Activated CD8-positive, alpha-beta T cell treated with anti-CD3 and anti-CD28 coated beads, Interleukin-2, amount 10 ng/mL, durations not matched to agents 7 days and 5 days (primary cell): ENCODE measurements at regions not wholly inside any gene's neighbourhood (a gene's known extent, or its start where the extent isn't known, plus 50 kb on each side); places are given as distances from the start of the nearest gene placed in this dataset.
"Not testable (repeated sequence)": the region's sequence is repeated elsewhere in the genome, so short reads cannot be mapped to it uniquely, and the experiment has no call there.

Source experiments
- ATAC-seq: fragments of 150-1000 bp; cut with Tn5 transposase; one replicate; pipeline ENCODE4 v1.10.0; 2021; ENCODE audit warnings: moderate library complexity
- CTCF ChIA-PET: fragments of 350-600 bp; sonication (Branson Sonifier 250); formaldehyde crosslinking; loops from one replicate; lab custom pipeline; 2021; ENCODE audit warnings: antibody characterized with exemption; lab: Charles Lee
- POLR2A ChIA-PET: fragments of 350-600 bp; sonication (Branson Sonifier 250); formaldehyde crosslinking; loops from one replicate; lab custom pipeline; 2021; ENCODE audit warnings: antibody characterized with exemption; lab: Charles Lee
- DNase-seq: peaks from one replicate; pipeline ENCODE4 v3.0.0-alpha.2; 2020
- H3K27ac Mint-ChIP-seq: one replicate; pipeline ENCODE4 v1.8.0; 2021; ENCODE audit warnings: mild to moderate bottlenecking, mixed read lengths
- H3K27me3 Mint-ChIP-seq: one replicate; pipeline ENCODE4 v1.8.0; 2021; ENCODE audit warnings: low read depth, mixed read lengths
- H3K36me3 Mint-ChIP-seq: one replicate; pipeline ENCODE4 v1.8.0; 2021; ENCODE audit warnings: low read depth, mixed read lengths
- H3K4me1 Mint-ChIP-seq: one replicate; pipeline ENCODE4 v1.8.0; 2021; ENCODE audit warnings: low read depth, mixed read lengths
- H3K4me3 Mint-ChIP-seq: one replicate; pipeline ENCODE4 v1.8.0; 2021; ENCODE audit warnings: mild to moderate bottlenecking, mixed read lengths
- H3K9me3 Mint-ChIP-seq: one replicate; pipeline ENCODE4 v1.8.0; 2022; ENCODE audit warnings: mixed read lengths; ENCODE audit not compliant: insufficient read depth

- ATAC-seq, H3K27me3 Mint-ChIP-seq, H3K9me3 Mint-ChIP-seq, H3K4me1 Mint-ChIP-seq, H3K4me3 Mint-ChIP-seq, DNase-seq, H3K36me3 Mint-ChIP-seq, POLR2A ChIA-PET, CTCF ChIA-PET, H3K27ac Mint-ChIP-seq: not testable (repeated sequence)
Measured at GRCh38 chr4:190118519-190118918, 54.2 kb downstream of the DBET start.

- H3K36me3 Mint-ChIP-seq, H3K9me3 Mint-ChIP-seq, H3K27ac Mint-ChIP-seq, H3K4me3 Mint-ChIP-seq, CTCF ChIA-PET, H3K27me3 Mint-ChIP-seq, ATAC-seq, H3K4me1 Mint-ChIP-seq, DNase-seq, POLR2A ChIA-PET: not testable (repeated sequence)
Measured at GRCh38 chr4:190119474-190119873, 54.1 kb upstream of the DUX4 start.

- H3K27me3 Mint-ChIP-seq, POLR2A ChIA-PET, H3K4me1 Mint-ChIP-seq, H3K9me3 Mint-ChIP-seq, H3K27ac Mint-ChIP-seq, H3K36me3 Mint-ChIP-seq, H3K4me3 Mint-ChIP-seq, CTCF ChIA-PET: not testable (repeated sequence)
- peak; percentile 69 for ATAC-seq
- peak; percentile 38 for DNase-seq
Measured at GRCh38 chr4:190120111-190120514, 53.5 kb upstream of the DUX4 start.

- H3K4me3 Mint-ChIP-seq, H3K36me3 Mint-ChIP-seq, H3K27me3 Mint-ChIP-seq, H3K4me1 Mint-ChIP-seq, CTCF ChIA-PET, H3K27ac Mint-ChIP-seq, POLR2A ChIA-PET, H3K9me3 Mint-ChIP-seq: not testable (repeated sequence)
- ATAC-seq (peak; percentile 83), DNase-seq (peak; percentile 58)
Measured at GRCh38 chr4:190120537-190121001, 53.0 kb upstream of the DUX4 start.

GRCh38 chr4:190121076-190121671 lies 52.4 kb upstream of the DUX4 start:
- DNase-seq, POLR2A ChIA-PET, H3K36me3 Mint-ChIP-seq: not testable (repeated sequence)

GRCh38 chr4:190121759-190122158 lies 51.8 kb upstream of the DUX4 start:
- Mint-ChIP-seq H3K27me3 (no peaks in the 10 kb centered on the region), H3K27ac (no peak overlapping the region), H3K4me3 (no peak overlapping the region), H3K36me3 (peaks cover 1% of the 10 kb centered on the region), H3K4me1 (no peaks in the 10 kb centered on the region), H3K9me3 (no peaks in the 10 kb centered on the region)
- no peak for ATAC-seq
- DNase-seq = no peak
- ChIA-PET CTCF (no interaction called here), POLR2A (no interaction called here)

More at GRCh38 chr4:190121076-190121671, 52.4 kb upstream of the DUX4 start:
- H3K4me3 Mint-ChIP-seq, H3K27ac Mint-ChIP-seq, ATAC-seq, H3K9me3 Mint-ChIP-seq, CTCF ChIA-PET, H3K27me3 Mint-ChIP-seq, H3K4me1 Mint-ChIP-seq: not testable (repeated sequence)

- not testable (repeated sequence) for H3K27me3 Mint-ChIP-seq
Measured at GRCh38 chr4:190122161-190123142, 51.1 kb upstream of the DUX4 start.

More at GRCh38 chr4:190122161-190123142, 51.1 kb upstream of the DUX4 start:
- H3K27ac Mint-ChIP-seq, H3K4me1 Mint-ChIP-seq, H3K4me3 Mint-ChIP-seq, POLR2A ChIA-PET, H3K36me3 Mint-ChIP-seq, CTCF ChIA-PET, ATAC-seq, H3K9me3 Mint-ChIP-seq: not testable (repeated sequence)
- DNase-seq = peak; percentile 33
